Activated T-cell treated with anti-CD3 and anti-CD28 coated beads, Interleukin-2, amount 50 U/mL, for 24 hours (primary cell): ENCODE measurements at regions not wholly inside any gene's neighbourhood (a gene's known extent, or its start where the extent isn't known, plus 50 kb on each side); places are given as distances from the start of the nearest gene placed in this dataset.

Source experiments
- DNase-seq: peaks from one replicate; pipeline ENCODE4 v3.0.0-alpha.2; 2020
- H3K27ac Mint-ChIP-seq: 2 replicates; pipeline ENCODE4 v1.8.0; 2020; ENCODE audit warnings: mild to moderate bottlenecking, mixed read lengths
- H3K27me3 Mint-ChIP-seq: 2 replicates; pipeline ENCODE4 v1.8.0; 2020; ENCODE audit warnings: mixed read lengths
- H3K36me3 Mint-ChIP-seq: 2 replicates; pipeline ENCODE4 v1.8.0; 2020; ENCODE audit warnings: low read depth, mixed read lengths
- H3K4me1 Mint-ChIP-seq: 2 replicates; pipeline ENCODE4 v1.8.0; 2020; ENCODE audit warnings: low read depth, mixed read lengths
- H3K4me3 Mint-ChIP-seq: 2 replicates; pipeline ENCODE4 v1.8.0; 2020; ENCODE audit warnings: mild to moderate bottlenecking, moderate library complexity, mixed read lengths
- H3K9me3 Mint-ChIP-seq: 2 replicates; pipeline ENCODE4 v1.8.0; 2020; ENCODE audit warnings: mixed read lengths

DNA sequence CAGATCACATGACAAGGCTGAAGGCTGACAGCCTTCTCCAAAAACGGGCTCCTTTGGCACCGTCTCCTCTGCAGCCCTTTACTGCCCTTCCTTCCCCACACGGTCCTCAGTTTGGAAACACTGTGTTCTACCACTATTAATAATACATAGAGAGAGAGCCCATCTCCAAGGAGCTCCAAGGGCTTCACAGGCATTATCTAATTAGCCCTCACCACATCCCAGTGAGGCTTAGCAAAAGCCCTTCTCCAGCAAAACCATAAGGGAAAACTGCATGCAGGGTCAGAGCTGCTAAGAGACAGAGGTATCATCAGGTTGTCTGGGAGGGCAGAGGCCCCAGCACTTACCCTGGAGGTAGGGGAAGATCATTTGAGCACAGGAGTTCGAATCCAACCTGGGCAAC lies 169.3 kb upstream of the JARID2 start:
- Mint-ChIP-seq H3K4me1 (peaks cover 10% of the 10 kb centered on the region), H3K27ac (no peak overlapping the region)

DNA sequence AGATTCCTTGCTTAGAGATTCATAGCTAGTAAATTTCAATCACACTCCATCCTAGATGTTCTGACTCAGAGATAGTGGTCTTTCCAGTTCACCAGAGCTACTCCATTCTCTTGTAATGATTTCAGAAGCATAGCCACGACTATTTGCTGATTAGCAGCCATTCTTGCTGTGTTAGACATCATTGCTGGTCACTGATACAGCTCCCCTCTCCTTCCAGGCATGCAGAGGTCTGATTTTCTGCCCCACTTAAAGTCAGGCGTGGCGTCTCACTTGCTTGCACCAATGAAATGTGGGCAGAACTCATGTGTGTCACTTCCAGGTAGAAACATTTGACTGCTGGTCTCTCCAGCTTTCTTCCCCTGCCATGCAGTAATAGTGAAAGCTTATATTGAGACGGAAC lies 168.9 kb upstream of the JARID2 start:
- Mint-ChIP-seq H3K27me3 (no peaks in the 10 kb centered on the region), H3K4me3 (no peak overlapping the region), H3K27ac (no peak overlapping the region), H3K36me3 (no peaks in the 10 kb centered on the region), H3K4me1 (peaks cover 10% of the 10 kb centered on the region), H3K9me3 (no peaks in the 10 kb centered on the region)
- DNase-seq: no peak

More for the DNA sequence above, 169.3 kb upstream of the JARID2 start:
- no peak for DNase-seq
- no peaks in the 10 kb centered on the region for H3K9me3 Mint-ChIP-seq
- no peaks in the 10 kb centered on the region for H3K36me3 Mint-ChIP-seq
- H3K27me3 Mint-ChIP-seq: no peaks in the 10 kb centered on the region
- H3K4me3 Mint-ChIP-seq: no peak overlapping the region

DNA sequence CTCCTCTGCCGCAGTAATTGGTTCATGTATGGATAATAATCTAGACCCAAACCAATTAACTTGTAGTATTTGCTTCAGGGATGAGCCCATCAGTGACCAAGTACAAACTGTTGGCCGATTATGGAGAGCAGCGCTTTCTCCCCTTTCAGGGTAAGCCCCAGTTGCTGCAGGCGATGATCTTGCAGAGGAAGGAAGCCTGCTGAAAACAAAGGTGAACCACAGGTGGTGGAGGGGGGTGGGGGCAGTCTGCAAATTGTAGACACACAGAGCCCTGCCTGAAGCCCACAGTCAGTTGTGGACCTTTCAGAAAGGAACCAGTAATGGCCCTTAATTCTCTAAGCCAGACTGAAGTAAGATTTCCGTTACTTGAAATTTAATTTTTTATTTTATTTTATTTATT lies 167.9 kb upstream of the JARID2 start:
- peaks cover 10% of the 10 kb centered on the region for H3K4me1 Mint-ChIP-seq
- no peak overlapping the region for H3K4me3 Mint-ChIP-seq
- H3K27ac Mint-ChIP-seq: no peak overlapping the region
- H3K9me3 Mint-ChIP-seq: no peaks in the 10 kb centered on the region
- DNase-seq: no peak
- H3K36me3 Mint-ChIP-seq: no peaks in the 10 kb centered on the region
- no peaks in the 10 kb centered on the region for H3K27me3 Mint-ChIP-seq

DNA sequence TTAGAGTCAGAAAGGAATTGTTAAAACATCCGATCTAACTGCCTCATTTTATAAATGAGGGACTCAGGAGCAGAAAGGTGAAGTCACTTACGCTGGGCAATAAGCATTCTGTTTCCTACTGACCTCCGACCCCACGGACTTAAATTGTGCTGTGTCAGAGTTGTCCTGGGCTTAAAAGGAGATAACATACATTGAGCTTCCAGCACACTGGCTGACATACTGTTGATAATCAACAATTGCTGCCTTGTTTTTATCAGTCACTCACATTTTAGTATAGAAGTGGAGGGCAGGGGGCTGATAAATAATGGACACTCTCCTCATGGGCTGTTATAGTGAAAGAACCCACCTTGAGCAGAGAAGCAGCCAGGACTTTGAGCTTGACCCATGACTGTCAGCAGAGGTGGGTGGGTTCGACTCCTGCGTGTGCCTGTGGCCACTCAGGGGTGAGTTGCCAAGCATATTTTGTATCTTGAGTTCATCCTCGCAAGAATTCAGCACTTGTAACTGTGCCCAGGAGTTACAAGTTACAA lies 166.5 kb upstream of the JARID2 start:
- no peak for DNase-seq
- H3K4me1 Mint-ChIP-seq: peaks cover 8% of the 10 kb centered on the region
- H3K9me3 Mint-ChIP-seq: no peaks in the 10 kb centered on the region
- H3K27me3 Mint-ChIP-seq: no peaks in the 10 kb centered on the region
- H3K4me3 Mint-ChIP-seq: no peak overlapping the region
- no peak overlapping the region for H3K27ac Mint-ChIP-seq
- H3K36me3 Mint-ChIP-seq: no peaks in the 10 kb centered on the region

DNA sequence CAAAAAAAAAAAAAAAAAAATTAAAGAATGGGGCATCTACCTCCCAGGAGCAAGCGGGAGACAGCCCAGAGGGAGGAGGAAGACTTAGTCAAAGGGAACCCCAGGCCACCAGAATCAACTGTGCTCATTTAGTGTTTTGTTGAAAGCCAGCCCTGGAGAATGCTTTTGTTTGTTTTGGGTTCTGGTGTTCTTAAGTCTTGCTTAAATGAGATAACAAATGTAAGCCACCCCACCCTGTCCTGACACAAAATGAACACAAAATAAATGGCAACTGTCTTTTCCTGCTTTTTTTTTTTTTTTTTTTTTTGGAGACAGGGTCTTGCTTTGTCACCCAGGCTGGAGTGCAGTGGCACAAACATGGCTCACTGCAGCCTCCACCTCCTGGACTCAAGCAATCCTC lies 165.0 kb upstream of the JARID2 start:
- Mint-ChIP-seq H3K27ac (no peak overlapping the region), H3K36me3 (no peaks in the 10 kb centered on the region), H3K4me1 (peaks cover 8% of the 10 kb centered on the region), H3K27me3 (no peaks in the 10 kb centered on the region), H3K4me3 (no peak overlapping the region), H3K9me3 (no peaks in the 10 kb centered on the region)
- DNase-seq: no peak

DNA sequence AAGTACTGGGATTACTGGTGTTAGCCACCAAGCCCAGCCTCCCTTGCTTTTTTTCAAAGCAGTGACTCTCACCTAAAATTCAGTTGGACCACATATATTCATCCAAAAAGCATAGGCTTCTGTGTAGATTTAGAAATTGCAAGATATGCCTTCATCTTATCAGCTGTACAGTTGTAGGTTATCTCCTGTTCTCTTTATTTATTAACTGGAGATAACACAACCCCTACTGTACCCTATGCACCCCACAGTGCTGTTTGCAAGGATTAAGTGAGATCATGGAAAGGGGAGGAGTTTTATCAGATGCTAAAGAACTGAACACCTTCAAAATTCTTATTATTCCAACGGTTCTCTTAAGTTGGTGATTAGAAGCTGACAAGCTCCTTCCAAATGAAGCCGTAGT lies 164.4 kb upstream of the JARID2 start:
- no peak overlapping the region for H3K4me3 Mint-ChIP-seq
- H3K4me1 Mint-ChIP-seq: peaks cover 8% of the 10 kb centered on the region
- DNase-seq: no peak
- no peaks in the 10 kb centered on the region for H3K36me3 Mint-ChIP-seq
- H3K27me3 Mint-ChIP-seq: no peaks in the 10 kb centered on the region
- no peak overlapping the region for H3K27ac Mint-ChIP-seq
- no peaks in the 10 kb centered on the region for H3K9me3 Mint-ChIP-seq

DNA sequence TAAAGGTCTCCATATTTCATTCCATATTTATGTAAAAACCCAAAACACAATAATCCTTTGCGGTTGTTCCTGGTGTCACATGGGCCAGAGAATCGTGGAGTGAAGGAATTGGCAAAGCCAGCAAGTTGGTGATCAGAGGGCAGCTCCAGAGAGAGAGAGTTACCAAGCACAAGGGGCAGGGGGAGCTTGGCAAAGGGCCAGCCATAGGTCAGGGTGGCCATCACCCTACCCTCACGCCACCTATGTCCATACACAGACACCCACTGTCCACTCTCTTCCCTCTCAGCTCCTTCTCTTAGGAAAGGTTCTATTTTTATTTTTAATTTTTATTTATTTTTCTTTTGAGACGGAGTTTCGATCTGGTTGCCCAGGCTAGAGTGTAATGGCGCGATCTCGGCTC lies 163.2 kb upstream of the JARID2 start:
- no peaks in the 10 kb centered on the region for H3K9me3 Mint-ChIP-seq
- H3K4me1 Mint-ChIP-seq: peaks cover 3% of the 10 kb centered on the region
- DNase-seq: no peak
- H3K27ac Mint-ChIP-seq: no peak overlapping the region
- no peak overlapping the region for H3K4me3 Mint-ChIP-seq
- no peaks in the 10 kb centered on the region for H3K36me3 Mint-ChIP-seq
- no peaks in the 10 kb centered on the region for H3K27me3 Mint-ChIP-seq

DNA sequence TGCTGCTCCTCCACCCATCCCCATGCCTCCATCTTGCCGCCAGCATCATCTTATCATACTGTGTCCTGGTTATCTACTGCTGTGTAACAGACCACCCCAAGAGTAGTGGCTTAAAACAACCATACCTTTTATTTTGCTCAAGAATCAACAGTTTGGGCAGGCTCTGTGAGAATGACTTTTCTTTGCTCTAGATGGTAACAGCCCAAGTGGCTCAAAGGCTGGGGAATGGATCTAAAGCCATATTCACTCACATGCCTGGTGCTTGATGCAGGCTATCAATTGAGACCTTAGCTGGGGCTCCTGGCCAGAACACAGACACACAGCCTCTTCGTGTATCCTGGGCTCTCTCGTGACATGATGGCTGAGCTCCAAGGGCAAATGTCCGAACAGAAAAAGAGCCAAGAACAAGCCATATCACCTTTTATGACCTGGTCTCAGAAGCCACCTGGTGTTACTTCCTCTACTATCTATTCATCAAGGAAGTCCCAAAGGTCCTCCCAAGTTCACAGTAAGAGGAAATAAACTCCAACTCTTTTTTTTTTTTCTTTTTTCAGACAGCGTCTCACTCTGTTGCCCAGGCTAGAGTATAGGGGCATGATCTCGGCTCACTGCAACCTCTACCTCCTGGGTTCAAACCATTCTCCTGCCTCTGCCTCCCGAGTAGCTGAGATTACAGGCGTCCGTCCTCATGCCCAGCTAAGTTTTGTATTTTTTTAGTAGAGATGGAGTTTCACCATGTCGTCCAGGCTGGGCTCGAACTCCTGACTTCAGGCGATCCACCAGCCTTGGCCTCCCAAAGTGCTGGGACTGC lies 159.3 kb upstream of the JARID2 start:
- Mint-ChIP-seq H3K36me3 (no peaks in the 10 kb centered on the region), H3K9me3 (no peaks in the 10 kb centered on the region), H3K27me3 (no peaks in the 10 kb centered on the region), H3K4me1 (no peaks in the 10 kb centered on the region), H3K4me3 (no peak overlapping the region), H3K27ac (no peak overlapping the region)
- no peak for DNase-seq

DNA sequence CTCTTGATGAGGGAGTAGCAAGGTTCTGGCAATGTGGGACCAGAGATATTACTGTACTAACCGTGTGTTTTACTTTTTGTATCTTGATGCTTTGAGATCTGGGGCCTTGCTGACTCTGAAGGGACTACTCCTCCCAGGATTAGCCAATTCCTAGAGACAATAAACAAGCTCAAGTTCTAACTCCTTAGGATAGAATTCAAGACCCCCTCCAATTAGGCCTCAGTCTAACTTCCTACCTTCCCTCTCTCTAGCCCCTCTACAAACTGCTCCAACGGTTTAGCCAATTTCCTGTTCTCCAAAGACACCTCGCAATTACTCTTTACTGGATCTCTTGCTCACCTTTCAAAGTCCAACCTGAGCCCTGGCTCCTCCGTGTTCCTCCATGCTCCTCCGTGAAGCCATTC lies 158.7 kb upstream of the JARID2 start:
- no peak overlapping the region for H3K27ac Mint-ChIP-seq

DNA sequence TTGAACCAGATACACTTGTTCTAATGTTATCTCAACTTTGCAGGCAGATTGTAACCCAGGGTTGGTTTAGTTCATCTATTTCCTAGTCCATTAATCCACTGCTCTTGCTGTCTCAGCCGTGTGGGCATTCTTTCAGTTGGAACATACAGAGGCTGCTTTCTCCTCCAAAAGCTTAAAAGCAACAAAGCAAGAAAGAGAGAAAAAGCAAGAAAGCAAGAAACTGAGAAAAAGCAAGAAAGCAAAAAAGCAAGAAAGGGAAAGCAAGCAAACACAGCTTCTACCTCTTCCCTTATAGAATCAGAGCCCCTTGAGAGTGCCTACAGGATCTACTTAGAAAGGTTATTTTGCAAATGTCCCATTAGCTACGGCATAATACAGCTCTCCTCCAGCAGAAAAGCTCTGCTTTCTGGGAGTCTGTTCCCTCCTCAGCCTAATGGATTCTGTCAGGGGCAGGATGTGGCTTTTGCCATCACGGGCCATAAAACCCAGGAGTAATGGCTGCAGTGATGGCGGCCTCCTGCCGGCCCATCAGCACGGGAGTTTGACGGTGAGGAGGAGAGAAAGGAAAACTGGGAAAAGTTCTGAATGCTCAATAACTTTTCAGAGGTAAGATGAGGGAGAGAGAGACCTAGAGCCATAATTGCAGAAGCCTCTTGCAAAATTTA lies 156.8 kb upstream of the JARID2 start:
- no peaks in the 10 kb centered on the region for H3K4me1 Mint-ChIP-seq
- H3K27me3 Mint-ChIP-seq: no peaks in the 10 kb centered on the region
- DNase-seq: no peak
- no peaks in the 10 kb centered on the region for H3K36me3 Mint-ChIP-seq
- H3K27ac Mint-ChIP-seq: no peak overlapping the region
- no peak overlapping the region for H3K4me3 Mint-ChIP-seq
- H3K9me3 Mint-ChIP-seq: no peaks in the 10 kb centered on the region

More for the DNA sequence above, 158.7 kb upstream of the JARID2 start:
- no peaks in the 10 kb centered on the region for H3K9me3 Mint-ChIP-seq
- H3K4me3 Mint-ChIP-seq: no peak overlapping the region
- no peaks in the 10 kb centered on the region for H3K27me3 Mint-ChIP-seq
- no peak for DNase-seq
- no peaks in the 10 kb centered on the region for H3K4me1 Mint-ChIP-seq
- H3K36me3 Mint-ChIP-seq: no peaks in the 10 kb centered on the region

DNA sequence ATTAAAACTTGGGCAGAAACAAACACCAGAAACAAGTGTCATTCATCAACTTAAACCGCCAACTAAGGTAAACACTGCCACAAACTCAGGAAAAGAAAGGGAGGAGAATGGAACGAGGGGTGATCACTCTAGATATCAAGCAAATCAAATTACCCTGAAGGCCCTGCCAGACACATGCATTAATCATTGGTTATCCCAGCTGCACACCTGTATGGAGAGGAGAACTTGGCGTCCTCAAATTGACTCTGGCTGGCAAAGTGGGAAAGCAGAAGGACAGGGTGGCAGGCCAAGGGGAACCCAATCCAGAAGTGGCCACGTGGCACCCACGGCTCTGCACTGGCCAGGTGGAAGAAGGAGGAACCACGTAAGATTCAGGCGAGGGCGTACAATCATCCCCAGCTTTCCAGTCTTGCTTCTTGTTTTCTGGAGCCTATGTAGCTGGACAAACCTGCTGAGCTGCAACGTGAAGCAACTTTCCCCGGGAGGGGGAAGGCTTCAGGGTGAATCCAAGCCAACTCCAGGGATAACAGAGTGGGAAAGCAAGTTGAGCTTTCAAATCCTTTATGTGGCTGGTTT lies 156.2 kb upstream of the JARID2 start:
- no peak for DNase-seq
- Mint-ChIP-seq H3K4me1 (no peaks in the 10 kb centered on the region), H3K4me3 (no peak overlapping the region), H3K36me3 (no peaks in the 10 kb centered on the region), H3K27ac (no peak overlapping the region), H3K9me3 (no peaks in the 10 kb centered on the region), H3K27me3 (no peaks in the 10 kb centered on the region)

DNA sequence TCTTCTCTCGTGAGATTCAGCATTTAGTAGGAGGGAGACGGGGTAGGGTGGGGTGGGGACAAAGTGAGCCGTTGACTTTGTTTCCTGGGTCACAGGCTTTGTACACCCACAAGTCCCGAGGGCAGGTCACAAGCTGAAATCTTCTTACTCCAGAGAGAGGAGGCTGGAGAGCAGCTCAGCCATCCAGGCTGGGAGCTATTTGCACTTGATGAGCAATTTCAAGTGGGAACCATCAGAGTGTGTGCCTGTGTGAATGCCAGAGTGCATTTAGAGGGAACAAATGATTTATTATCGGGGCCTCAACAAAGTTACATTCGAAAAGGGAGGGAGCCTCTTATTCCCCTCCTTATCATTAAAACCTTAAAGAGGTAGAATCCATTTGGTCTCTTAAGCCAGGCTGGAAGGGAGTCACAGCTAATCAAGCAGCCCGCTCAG lies 155.7 kb upstream of the JARID2 start:
- no peaks in the 10 kb centered on the region for H3K9me3 Mint-ChIP-seq
- H3K4me1 Mint-ChIP-seq: no peaks in the 10 kb centered on the region
- H3K36me3 Mint-ChIP-seq: no peaks in the 10 kb centered on the region
- H3K27me3 Mint-ChIP-seq: no peaks in the 10 kb centered on the region
- no peak overlapping the region for H3K27ac Mint-ChIP-seq
- no peak overlapping the region for H3K4me3 Mint-ChIP-seq
- DNase-seq: no peak

DNA sequence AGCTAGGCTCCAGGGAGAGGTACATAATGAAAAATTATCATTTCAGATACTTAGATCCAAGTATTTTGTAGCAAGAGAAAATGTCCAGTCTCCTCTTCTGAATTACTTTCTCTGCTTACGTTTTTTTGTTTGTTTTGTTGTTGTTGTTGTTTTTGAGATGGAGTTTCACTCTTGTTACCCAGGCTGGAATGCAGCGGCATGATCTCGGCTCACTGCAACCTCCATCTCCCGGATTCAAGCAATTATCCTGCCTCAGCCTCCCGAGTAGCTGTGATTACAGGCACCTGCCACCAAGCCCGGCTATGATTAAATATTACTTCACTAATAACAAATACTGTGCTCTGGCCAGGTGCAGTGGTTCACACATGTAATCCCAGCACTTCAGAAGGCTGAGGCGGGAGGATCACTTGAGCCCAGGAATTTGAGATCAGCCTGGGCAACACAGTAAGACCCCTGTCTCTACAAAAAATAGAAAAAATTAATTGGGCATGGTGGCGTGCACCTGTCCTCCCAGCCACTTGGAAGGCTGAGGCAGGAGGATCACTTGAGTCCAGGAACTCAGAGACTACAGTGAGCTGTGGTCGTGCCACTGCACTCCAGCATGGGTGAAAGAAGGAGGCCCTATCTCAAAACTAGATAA lies 155.0 kb upstream of the JARID2 start:
- Mint-ChIP-seq H3K36me3 (no peaks in the 10 kb centered on the region), H3K9me3 (no peaks in the 10 kb centered on the region), H3K4me1 (no peaks in the 10 kb centered on the region), H3K27ac (no peak overlapping the region), H3K4me3 (no peak overlapping the region), H3K27me3 (no peaks in the 10 kb centered on the region)
- no peak for DNase-seq

DNA sequence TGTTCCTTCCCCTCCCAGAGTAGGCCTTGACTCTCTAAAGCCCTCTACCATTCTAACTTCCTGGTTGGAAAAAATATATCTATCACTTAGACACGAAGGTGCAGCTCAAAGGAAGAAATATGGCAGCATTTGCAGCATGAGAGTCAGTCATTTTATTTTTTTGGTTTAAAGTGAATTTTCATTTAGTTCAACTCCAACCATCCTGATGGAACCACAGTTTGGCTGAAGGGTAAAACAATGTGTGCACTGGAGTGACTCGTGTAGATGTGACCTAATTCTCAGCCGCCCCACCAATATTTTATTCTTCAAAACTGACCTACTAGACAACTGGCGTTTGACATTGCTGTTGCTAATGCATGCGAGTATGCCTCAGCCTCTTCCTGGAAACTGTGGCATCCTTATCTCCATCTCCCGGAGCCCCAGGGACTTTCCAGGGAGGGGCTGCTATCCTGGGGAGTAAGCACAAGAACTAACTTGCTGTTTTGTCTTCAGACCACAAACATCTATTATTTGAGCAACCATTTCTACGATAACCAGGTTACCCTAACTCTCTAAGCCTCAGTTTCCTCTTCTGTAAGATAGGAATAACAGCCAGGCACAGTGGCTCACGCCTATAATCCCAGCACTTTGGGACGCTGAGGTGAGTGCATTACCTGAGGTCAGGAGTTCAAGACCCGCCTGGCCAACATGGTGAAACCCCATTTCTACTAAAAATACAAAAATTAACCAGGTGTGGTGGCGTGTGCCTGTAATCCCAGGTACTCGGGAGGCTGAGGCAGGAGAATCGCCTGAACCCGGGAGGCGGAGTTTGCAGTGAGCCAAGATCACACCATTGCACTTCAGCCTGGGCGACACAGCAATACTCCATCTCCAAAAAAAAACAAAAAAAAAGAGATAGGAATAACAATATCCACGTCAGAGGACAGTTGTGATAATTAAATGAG lies 148.7 kb upstream of the JARID2 start:
- H3K36me3 Mint-ChIP-seq: no peaks in the 10 kb centered on the region
- no peaks in the 10 kb centered on the region for H3K9me3 Mint-ChIP-seq
- no peak overlapping the region for H3K4me3 Mint-ChIP-seq
- H3K27ac Mint-ChIP-seq: no peak overlapping the region
- no peaks in the 10 kb centered on the region for H3K27me3 Mint-ChIP-seq
- H3K4me1 Mint-ChIP-seq: peaks cover 5% of the 10 kb centered on the region
- DNase-seq: no peak
